HG02943 (cell line): ENCODE measurements at regions not wholly inside any gene's neighbourhood (a gene's known extent, or its start where the extent isn't known, plus 50 kb on each side); places are given as distances from the start of the nearest gene placed in this dataset.
"Not testable (repeated sequence)": the region's sequence is repeated elsewhere in the genome, so short reads cannot be mapped to it uniquely, and the experiment has no call there.

ENCODE experiments used
- ATAC-seq: cut with Tn5 transposase; IDR thresholded peaks from one replicate; pipeline ENCODE4 v1.9.1; 2021; ENCODE audit warnings: mild to moderate bottlenecking, low read depth, moderate library complexity; ENCODE audit not compliant: unreplicated experiment

DNA sequence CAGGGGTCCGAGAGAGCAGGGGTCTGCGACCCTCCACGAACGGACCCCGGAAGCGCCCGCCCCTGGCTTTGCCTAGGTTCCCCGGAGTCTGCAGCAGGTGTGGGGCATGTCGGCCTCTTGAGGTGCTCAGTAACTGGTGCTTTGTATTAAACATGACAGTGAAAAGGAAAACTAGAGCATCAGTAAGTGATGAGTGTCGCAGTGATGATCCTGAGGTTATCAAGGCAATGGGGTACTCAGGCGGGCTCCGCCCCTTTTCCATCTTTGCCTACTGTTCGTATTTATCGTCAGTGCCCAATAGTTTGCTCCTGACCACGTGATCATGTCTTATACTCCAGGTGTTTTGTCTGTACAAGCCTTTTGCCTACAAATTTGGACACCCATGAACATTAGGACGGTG is 262.4 kb downstream of the ZNF37A start:
- ATAC-seq, result peak; percentile 43

DNA sequence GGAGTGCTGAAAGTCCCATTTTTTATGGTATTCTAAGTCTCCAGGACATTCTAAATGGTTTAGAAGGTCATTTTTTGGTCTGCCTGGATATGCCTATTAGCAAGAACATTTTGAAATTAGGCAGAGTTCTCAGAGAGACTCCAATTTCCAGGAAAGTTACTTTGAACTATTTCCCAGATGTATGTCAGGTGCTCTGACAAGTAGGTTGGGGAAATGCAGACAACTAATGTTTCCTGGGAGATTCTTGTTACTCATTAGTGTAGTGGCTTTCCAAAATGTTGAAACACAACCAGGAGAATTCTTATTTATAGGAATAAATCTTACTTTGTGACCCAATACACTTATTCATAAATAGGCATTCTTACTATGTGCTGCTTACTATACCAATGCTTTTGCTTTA is 268.4 kb downstream of the ZNF37A start:
- ATAC-seq, result not testable (repeated sequence)

- ATAC-seq, result not testable (repeated sequence)
These were observed 269.9 kb downstream of the ZNF37A start for GRCh38 chr10:38364073-38364472.

GRCh38 chr10:38365917-38366316 is 271.8 kb downstream of the ZNF37A start:
- not testable (repeated sequence) for ATAC-seq

DNA sequence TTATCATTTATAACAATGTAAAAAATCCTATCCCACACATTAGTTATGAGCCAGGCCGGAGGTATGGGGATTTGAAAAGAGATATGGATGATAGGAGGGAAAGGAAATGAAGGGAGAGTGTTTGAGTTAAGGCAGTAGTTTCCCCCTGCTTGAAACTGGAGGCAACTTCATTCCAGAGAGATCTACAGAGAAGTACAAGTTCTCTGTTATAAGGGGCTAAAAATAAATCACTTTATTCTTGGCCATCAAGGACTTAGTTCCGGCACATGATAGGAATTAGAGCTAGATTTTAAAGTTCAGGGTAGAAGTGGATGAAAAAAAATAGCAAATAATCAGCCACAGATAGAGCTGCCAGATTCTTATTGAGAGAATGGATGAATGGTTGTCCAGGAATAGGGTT is 289.7 kb downstream of the ZNF37A start:
- ATAC-seq, result not testable (repeated sequence)

- not testable (repeated sequence) for ATAC-seq
These were observed 292.7 kb downstream of the ZNF37A start for GRCh38 chr10:38386869-38387268.

DNA sequence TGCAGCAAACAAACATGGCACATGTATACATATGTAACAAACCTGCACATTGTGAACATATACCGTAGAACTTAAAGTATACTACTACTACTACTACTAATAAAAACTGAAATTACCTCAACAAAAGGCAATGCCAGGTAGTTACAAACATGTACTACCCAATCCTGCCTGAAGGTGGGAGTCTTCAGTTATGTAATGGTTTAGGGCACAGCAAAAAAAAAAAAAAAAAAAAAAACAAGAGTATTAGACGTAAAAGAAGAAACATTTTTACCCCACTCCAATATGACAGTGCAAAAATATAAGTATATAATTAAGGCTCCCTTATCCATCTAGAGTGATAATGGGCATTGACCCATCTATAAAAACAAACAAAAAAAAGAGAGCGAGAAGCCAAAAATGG is 296.6 kb downstream of the ZNF37A start:
- ATAC-seq, result not testable (repeated sequence)

DNA sequence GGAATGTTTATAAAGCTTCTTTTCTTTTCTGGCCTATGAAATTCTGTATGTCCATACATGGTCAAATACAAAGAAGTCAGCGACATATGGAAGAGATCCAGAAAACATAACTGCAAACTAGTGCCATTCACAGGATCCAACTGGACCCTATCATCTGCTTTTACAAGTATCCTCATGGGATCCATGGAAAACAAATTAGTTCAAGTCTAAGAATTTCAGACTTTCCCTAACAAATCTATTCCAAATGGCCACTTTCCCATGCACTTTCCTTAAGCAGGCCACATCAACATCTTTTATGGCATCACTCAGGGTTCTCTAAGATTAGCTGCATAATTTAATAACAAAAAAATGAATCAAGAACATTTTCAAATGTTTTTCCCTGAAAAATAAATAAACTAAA is 301.3 kb downstream of the ZNF37A start:
- not testable (repeated sequence) for ATAC-seq

- not testable (repeated sequence) for ATAC-seq
These were observed 302.2 kb downstream of the ZNF37A start for GRCh38 chr10:38396178-38396954.

GRCh38 chr10:38401565-38401964 is 307.4 kb downstream of the ZNF37A start:
- ATAC-seq, result not testable (repeated sequence)

- peak; percentile 100 for ATAC-seq
These were observed 308.6 kb downstream of the ZNF37A start for GRCh38 chr10:38402442-38403346.

- not testable (repeated sequence) for ATAC-seq
These were observed 309.4 kb downstream of the ZNF37A start for GRCh38 chr10:38403347-38404117.

DNA sequence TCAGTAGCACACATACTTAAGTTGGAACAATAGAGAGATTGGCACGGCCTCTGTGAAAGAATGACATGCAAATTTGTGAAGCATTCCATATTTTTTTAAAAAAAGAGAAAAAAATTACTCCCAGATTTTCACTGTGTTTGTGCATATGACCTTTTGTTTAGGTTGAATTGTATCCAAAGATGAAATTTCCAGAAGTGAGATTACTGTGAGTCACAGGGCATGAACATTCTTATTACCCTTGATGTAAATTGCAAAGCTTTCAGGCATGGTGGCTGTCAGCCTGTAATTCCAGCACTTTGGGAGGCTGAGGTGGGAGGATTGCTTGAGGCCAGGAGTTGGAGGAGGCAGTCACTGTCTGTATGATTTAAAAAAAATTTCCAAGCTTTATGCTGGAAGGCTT is 329.5 kb downstream of the ZNF37A start:
- ATAC-seq, result not testable (repeated sequence)

DNA sequence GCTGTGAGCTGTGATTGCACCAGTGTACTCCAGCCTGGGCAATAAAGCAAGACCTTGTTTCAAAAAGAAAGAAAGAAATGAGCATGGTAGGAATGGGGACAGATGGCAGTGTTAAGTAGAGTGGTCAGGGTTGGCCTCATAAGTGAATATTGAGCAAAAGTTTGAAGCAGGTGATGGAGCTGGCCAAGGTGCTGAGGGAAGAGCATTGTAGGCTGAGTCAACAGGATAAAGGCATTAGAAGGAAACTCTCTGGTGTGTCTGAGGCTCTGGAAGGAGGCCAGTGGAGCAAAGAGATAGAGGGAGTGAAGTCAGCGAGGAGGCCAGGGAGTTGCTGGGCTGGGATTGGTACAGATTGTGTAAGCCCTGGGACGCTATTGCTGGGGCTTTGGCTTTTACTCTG is 336.1 kb downstream of the ZNF37A start:
- ATAC-seq, result not testable (repeated sequence)

DNA sequence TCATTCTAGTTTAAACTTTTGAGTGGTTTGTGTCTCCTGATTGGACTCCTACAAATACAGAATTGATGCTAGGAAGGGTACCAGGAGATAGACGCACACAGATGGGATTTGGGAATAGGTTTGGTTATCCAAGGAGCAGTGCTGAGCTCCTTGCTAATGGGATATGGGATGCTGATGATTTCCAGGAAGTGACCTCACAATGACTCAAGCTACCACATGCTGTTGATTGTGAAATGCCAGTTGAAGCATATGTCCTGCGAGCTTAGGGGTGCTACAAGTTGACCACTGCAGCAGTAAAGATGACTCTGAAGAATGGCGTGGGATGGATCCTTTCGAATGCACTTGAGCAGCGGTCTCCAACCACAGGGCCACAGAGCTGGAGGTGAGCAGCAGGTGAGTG is 343.2 kb downstream of the ZNF37A start:
- ATAC-seq, result not testable (repeated sequence)

DNA sequence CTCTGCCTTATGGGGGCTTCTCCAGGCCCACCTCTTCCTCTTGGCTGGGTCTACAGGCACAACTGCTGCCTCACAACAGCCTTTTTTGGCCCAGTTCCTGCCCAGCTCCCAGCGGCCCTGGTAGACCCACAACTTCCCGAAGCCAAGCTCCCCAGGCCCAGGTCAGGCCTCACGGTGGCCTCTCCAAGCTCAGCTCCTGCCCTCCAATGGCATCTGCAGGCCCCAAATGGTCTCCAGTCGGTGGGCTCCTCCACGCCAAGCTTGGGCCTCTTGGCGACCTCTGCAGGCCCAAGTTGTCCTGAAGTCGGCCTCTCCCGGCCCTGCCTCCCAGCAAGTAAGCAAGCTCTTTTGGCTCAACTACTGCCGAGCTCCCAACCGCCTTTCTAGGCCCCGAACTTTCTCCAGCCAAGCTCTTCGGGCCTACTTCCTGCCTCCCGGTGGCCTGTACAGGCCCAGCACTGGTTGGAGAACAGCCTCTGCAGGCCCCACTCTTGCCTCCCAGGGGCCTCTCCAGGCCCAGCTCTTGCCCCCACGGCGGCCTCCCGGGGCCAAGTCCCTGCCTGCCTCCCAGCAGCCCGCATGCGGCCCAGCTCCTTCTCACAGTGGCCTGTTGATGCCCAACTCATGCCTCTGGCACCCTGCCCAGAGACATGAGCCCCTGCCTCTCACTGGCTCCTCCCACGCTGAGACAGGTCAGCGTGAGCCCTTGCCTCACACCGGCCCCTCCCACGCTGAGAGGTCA is 354.6 kb downstream of the ZNF37A start:
- ATAC-seq, result not testable (repeated sequence)

GRCh38 chr10:38449618-38450017 is 355.5 kb downstream of the ZNF37A start:
- ATAC-seq, result not testable (repeated sequence)

DNA sequence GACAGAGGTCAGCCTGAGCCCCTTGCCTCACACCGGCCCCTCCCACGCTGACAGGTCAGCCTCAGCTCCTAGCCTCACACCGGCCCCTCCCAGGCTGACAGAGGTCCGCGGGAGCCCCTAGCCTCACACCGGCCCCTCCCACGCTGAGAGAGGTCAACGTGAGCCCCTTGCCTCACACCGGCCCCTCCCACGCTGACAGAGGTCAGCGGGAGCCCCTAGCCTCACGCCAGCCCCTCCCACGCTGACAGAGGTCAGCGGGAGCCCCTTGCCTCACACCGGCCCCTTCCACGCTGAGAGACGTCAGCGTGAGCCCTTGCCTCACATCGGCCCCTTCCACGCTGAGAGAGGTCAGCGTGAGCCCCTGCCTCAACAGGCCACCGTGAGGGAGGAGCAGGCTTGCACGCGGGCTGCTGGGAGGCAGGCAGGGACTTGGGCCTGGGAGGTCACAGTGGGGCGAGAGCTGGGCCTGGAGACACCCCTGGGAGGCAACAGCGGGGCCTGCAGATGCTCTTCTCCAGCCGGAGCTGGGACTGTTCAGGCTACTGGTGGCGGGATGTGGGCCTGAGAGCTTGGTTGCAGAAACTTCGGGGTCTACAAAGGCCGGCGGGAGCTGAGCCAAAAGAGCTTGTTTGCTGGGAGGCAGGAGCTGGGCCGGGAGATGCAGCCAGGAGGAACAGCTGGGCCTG is 356.4 kb downstream of the ZNF37A start:
- not testable (repeated sequence) for ATAC-seq

DNA sequence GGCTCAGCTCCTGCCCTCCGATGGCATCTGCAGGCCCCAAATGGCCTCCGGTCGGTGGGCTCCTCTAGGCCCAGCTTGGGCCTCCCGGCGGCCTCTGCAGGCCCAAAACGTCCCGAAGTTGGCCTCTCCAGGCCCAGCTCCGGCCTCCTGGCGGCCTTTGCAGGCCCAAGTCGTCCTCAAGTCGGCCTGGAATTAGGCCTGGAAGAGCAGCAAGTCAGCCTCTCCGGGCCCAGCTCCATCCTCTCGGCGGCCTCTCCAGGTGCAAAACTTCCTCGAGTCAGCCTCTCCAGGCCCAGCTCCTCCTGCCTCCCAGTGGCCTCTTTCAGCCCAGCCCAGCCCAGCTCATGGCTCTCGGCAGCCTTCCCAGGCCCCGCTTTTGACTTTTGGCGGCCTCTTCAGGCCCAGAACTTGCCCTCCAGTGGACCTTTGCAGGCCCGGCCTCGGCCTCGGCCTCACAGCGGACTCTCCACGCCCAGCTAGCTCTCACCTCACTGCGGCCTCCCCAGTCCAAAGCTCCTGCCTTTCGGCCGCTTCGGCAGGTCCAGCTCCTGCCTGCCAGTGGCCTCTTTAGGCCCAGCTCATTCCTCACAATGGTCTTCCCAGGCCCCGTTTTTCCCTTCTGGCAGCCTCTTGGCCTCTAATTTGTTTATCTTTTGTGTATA is 357.3 kb downstream of the ZNF37A start:
- ATAC-seq, result not testable (repeated sequence)
